K562 (cell line): ENCODE measurements at regions not wholly inside any gene's neighbourhood (a gene's known extent, or its start where the extent isn't known, plus 50 kb on each side); places are given as distances from the start of the nearest gene placed in this dataset.

ENCODE experiments used
- BDP1 ChIP-seq: IDR thresholded peaks from 3 replicates; pipeline ENCODE4 v1.6.1; 2011; ENCODE audit not compliant: insufficient read length, insufficient read depth
- CREM ChIP-seq: IDR thresholded peaks from 2 replicates; pipeline ENCODE4 v1.6.1; 2014; ENCODE audit warnings: antibody characterized with exemption, low read depth
- EHMT2 ChIP-seq: fragments of 450-650 bp; IDR thresholded peaks from 2 replicates; pipeline ENCODE4 v1.6.1; 2018; ENCODE audit warnings: antibody characterized with exemption
- FOXJ3 ChIP-seq: sonication (generic); formaldehyde crosslinking; IDR thresholded peaks from 2 replicates; pipeline ENCODE4 v1.4.0; 2020; ENCODE audit warnings: mild to moderate bottlenecking, missing genetic modification reagents
- HMGN3 ChIP-seq: IDR thresholded peaks from 2 replicates; pipeline ENCODE4 v1.6.1; 2011; ENCODE audit warnings: borderline replicate concordance, low read depth, mild to moderate bottlenecking, mixed read lengths, low read length; ENCODE audit not compliant: insufficient read length; ENCODE audit errors: extremely low read depth
- MCM2 ChIP-seq: fragments of 450-650 bp; IDR thresholded peaks from 2 replicates; pipeline ENCODE4 v1.6.1; 2017; ENCODE audit warnings: low read depth, mild to moderate bottlenecking
- PML ChIP-seq: IDR thresholded peaks from 2 replicates; pipeline ENCODE4 v1.6.1; 2012; ENCODE audit warnings: low read length, inconsistent platforms
- POLR2G ChIP-seq: fragments of 200-400 bp; formaldehyde crosslinking; IDR thresholded peaks from 2 replicates; pipeline ENCODE4 v1.6.1; 2017; ENCODE audit warnings: low read depth, mild to moderate bottlenecking, antibody characterized with exemption, low read length, moderate library complexity
- REST ChIP-seq, 2 experiments: fragments of 450-650 bp; formaldehyde crosslinking in 1 of 2; IDR thresholded peaks; 2 replicates each; pipeline versions ENCODE4 v1.4.0 to v1.6.1; 2014 to 2020; ENCODE audit warnings: mild to moderate bottlenecking in 2 of 2, borderline replicate concordance in 1 of 2, low read depth in 1 of 2
- SMC3 ChIP-seq: conservative IDR thresholded peaks from 2 replicates; pipeline ENCODE4 v1.6.1; 2011; ENCODE audit warnings: low read depth, low read length, improper control_type of control experiment; ENCODE audit not compliant: insufficient read depth
- SUPT5H ChIP-seq: fragments of 450-650 bp; IDR thresholded peaks from 2 replicates; pipeline ENCODE4 v1.6.1; 2016
- TFE3 ChIP-seq: fragments of 450-650 bp; formaldehyde crosslinking; IDR thresholded peaks from 2 replicates; pipeline ENCODE4 v1.4.0; 2020; ENCODE audit warnings: mild to moderate bottlenecking, mixed read lengths
- ZFP1 ChIP-seq: fragments of 450-650 bp; formaldehyde crosslinking; IDR thresholded peaks from 2 replicates; pipeline ENCODE4 v1.4.0; 2020; ENCODE audit warnings: mild to moderate bottlenecking, mixed read lengths
- ZNF12 ChIP-seq: sonication (generic); formaldehyde crosslinking; IDR thresholded peaks from 2 replicates; pipeline ENCODE4 v1.4.0; 2020; ENCODE audit warnings: mild to moderate bottlenecking, missing genetic modification reagents
- ZNF165 ChIP-seq: fragments of 250-450 bp; sonication (Bioruptor Pico); IDR thresholded peaks from 2 replicates; pipeline ENCODE4 v1.4.0; 2020; ENCODE audit warnings: borderline replicate concordance
- ZNF780A ChIP-seq: fragments of 250-450 bp; sonication (Bioruptor Pico); IDR thresholded peaks from 2 replicates; pipeline ENCODE4 v1.5.0; 2021; ENCODE audit warnings: mild to moderate bottlenecking
- ZSCAN29 ChIP-seq: fragments of 450-650 bp; IDR thresholded peaks from 2 replicates; pipeline ENCODE4 v1.6.1; 2017
- ZZZ3 ChIP-seq: fragments of 450-650 bp; IDR thresholded peaks from 2 replicates; pipeline ENCODE4 v1.6.1; 2016; ENCODE audit warnings: antibody characterized with exemption, mild to moderate bottlenecking, moderate library complexity

GRCh38 chr13:21297914-21298831 is 121.7 kb downstream of the MRPL57 start (continued):
- TF ChIP-seq REST (IDR thresholded peaks at IDR 0.05; ENCODE audit: borderline replicate concordance): peak; percentile 80
- TF ChIP-seq REST (CRISPR knock-in tag; IDR thresholded peaks at IDR 0.05; ENCODE audit: low read depth): no peak
- TF ChIP-seq ZNF12 (CRISPR knock-in tag): no peak
- no peak for TF ChIP-seq ZFP1
- no peak for TF ChIP-seq MCM2
- no peak for TF ChIP-seq HMGN3
- no peak for TF ChIP-seq ZNF165 (CRISPR knock-in tag)
- TF ChIP-seq PML: no peak
- TF ChIP-seq ZSCAN29: no peak
- TF ChIP-seq SMC3: 0 out of 2 replicates have a peak, but pooled peaks have one; percentile 15
- TF ChIP-seq CREM: peak; percentile 90
- no peak for TF ChIP-seq ZNF780A (CRISPR knock-in tag)
- no peak for TF ChIP-seq SUPT5H
- no peak for TF ChIP-seq BDP1
- TF ChIP-seq EHMT2: no peak
- TF ChIP-seq POLR2G: peak; percentile 58; the same call in 1 of the 2 replicates
- no peak for TF ChIP-seq FOXJ3 (CRISPR knock-in tag)
- TF ChIP-seq TFE3 (CRISPR knock-in tag): peak; percentile 60
- TF ChIP-seq ZZZ3: no peak
